Gastrocnemius medialis (tissue), 4 donors: ENCODE measurements at regions not wholly inside any gene's neighbourhood (a gene's known extent, or its start where the extent isn't known, plus 50 kb on each side); places are given as distances from the start of the nearest gene placed in this dataset.

Experiments used
- ATAC-seq, 2 donors: fragments of 150-250 bp; one replicate each; pipeline ENCODE4 v1.9.1; 2016
- DNase-seq, 2 donors: peaks; one replicate each; pipeline ENCODE4 v3.0.0-alpha.2; 2019
- H3K27ac ChIP-seq, 4 donors: fragments of 200-600 bp; sonication (generic); 1 replicate in 1 of 4; 2 replicates in 3 of 4; pipeline ENCODE4 v1.5.1; 2016 to 2018; ENCODE audit warnings: mild to moderate bottlenecking in 2 of 4, moderate library complexity in 1 of 4
- H3K27me3 ChIP-seq, 3 donors: fragments of 200-600 bp; sonication (generic) in 2 of 3; 1 replicate in 1 of 3; 2 replicates in 2 of 3; pipeline versions ENCODE4 v1.5.1 to v1.6.0; 2016 to 2019; ENCODE audit warnings: mild to moderate bottlenecking in 1 of 3, moderate library complexity in 1 of 3
- H3K36me3 ChIP-seq, 2 donors: fragments of 200-600 bp; sonication (generic) in 1 of 2; one replicate each; pipeline ENCODE4 v1.5.1; 2017 to 2018
- H3K4me1 ChIP-seq, 2 donors: fragments of 200-600 bp; sonication (generic) in 1 of 2; one replicate each; pipeline ENCODE4 v1.5.1; 2016 to 2017; ENCODE audit warnings: mild to moderate bottlenecking in 2 of 2
- H3K4me3 ChIP-seq, 4 donors: fragments of 200-600 bp; sonication (generic) in 3 of 4; 1 replicate in 1 of 4; 2 replicates in 3 of 4; pipeline ENCODE4 v1.5.1; 2016 to 2019; ENCODE audit warnings: mild to moderate bottlenecking in 2 of 4
- H3K9me3 ChIP-seq, 3 donors: fragments of 200-600 bp; sonication (generic) in 2 of 3; 1 replicate in 1 of 3; 2 replicates in 2 of 3; pipeline ENCODE4 v1.5.1; 2016 to 2019
- CTCF ChIP-seq, 5 experiments: fragments of 450-650 bp in 3 of 5; fragments of 200-600 bp in 2 of 5; sonication (generic) in 2 of 5; IDR thresholded peaks in 4 of 5; conservative IDR thresholded peaks in 1 of 5; 1 replicate in 4 of 5; 2 replicates in 1 of 5; pipeline ENCODE4 v1.5.1; 2016 to 2019; ENCODE audit warnings: antibody characterized with exemption in 5 of 5, mild to moderate bottlenecking in 3 of 5, moderate library complexity in 3 of 5
- POLR2A ChIP-seq, 2 donors: fragments of 450-650 bp; IDR thresholded peaks; one replicate each; pipeline ENCODE4 v1.6.1; 2017; ENCODE audit warnings: antibody characterized with exemption in 2 of 2, mild to moderate bottlenecking in 2 of 2, moderate library complexity in 2 of 2
- in situ Hi-C, 4 donors: fragments of 200-750 bp; cut with MboI; loops; one replicate each; pipeline versions ENCODE4 v1.15.0 to v1.8.0; 2017; ENCODE audit warnings: low sequenced_read_pairs in 4 of 4
- intact Hi-C: fragments of 100-400 bp; cut with DNase I; formaldehyde crosslinking; loops from one replicate; pipeline ENCODE4 v1.15.1; 2023; ENCODE audit warnings: low total_unique reads

GRCh38 chr5:42037379-42037932 is 112.4 kb downstream of the FBXO4 start:
- TF ChIP-seq CTCF (IDR thresholded peaks at IDR 0.05 in 4 of 5, conservative IDR thresholded peaks at IDR 0.05 in 1 of 5): no peak
- no peak for TF ChIP-seq POLR2A (IDR thresholded peaks at IDR 0.05)
- no peaks in the 10 kb centered on the region for H3K9me3 ChIP-seq
- no peak overlapping the region for H3K4me3 ChIP-seq
- intact Hi-C loops: no loop called here
- H3K4me1 ChIP-seq: no peaks in the 10 kb centered on the region
- no peaks in the 10 kb centered on the region for H3K27me3 ChIP-seq
- no peaks in the 10 kb centered on the region for H3K36me3 ChIP-seq
- no peak for ATAC-seq
- no peak overlapping the region for H3K27ac ChIP-seq
- in situ Hi-C loops: no loop called here
- DNase-seq: no peak

GRCh38 chr5:42043400-42043799 is 118.3 kb downstream of the FBXO4 start:
- no peak for ATAC-seq
- intact Hi-C loops (no loop called here), in situ Hi-C loops (no loop called here)
- Histone ChIP-seq H3K4me3 (no peak overlapping the region), H3K4me1 (no peaks in the 10 kb centered on the region), H3K27ac (no peak overlapping the region), H3K27me3 (no peaks in the 10 kb centered on the region), H3K9me3 (no peaks in the 10 kb centered on the region), H3K36me3 (no peaks in the 10 kb centered on the region)
- no peak for DNase-seq
- TF ChIP-seq POLR2A (IDR thresholded peaks at IDR 0.05) (no peak), CTCF (IDR thresholded peaks at IDR 0.05 in 4 of 5, conservative IDR thresholded peaks at IDR 0.05 in 1 of 5) (no peak)

GRCh38 chr5:42057254-42057690 is 132.2 kb downstream of the FBXO4 start:
- no peaks in the 10 kb centered on the region for H3K4me1 ChIP-seq
- H3K27me3 ChIP-seq: no peaks in the 10 kb centered on the region
- TF ChIP-seq POLR2A (IDR thresholded peaks at IDR 0.05): no peak
- peak in 4 of 5 experiments; percentile 42 to 71 (median 51) for TF ChIP-seq CTCF (IDR thresholded peaks at IDR 0.05 in 4 of 5, conservative IDR thresholded peaks at IDR 0.05 in 1 of 5)
- no peaks in the 10 kb centered on the region for H3K9me3 ChIP-seq
- intact Hi-C loops (loop anchor here (1.0 kb wide), 1 partner anchor 201 kb away; no protein-coding TSS in a partner anchor), in situ Hi-C loops (loop anchor here (5.0 to 25.0 kb wide), 3 partner anchors 195 to 202 kb away; partner anchors contain the start of gene OXCT1 (in 1 of the 4))
- ATAC-seq (peak in 1 of 2 donors; percentile 44), DNase-seq (peak in 1 of 2 donors; percentile 19)
- H3K27ac ChIP-seq: no peak overlapping the region
- H3K4me3 ChIP-seq: no peak overlapping the region
- H3K36me3 ChIP-seq: no peaks in the 10 kb centered on the region

- DNase-seq (no peak), ATAC-seq (no peak)
- intact Hi-C loops (no loop called here), in situ Hi-C loops (loop anchor here (5.0 to 25.0 kb wide), 3 partner anchors 197 to 204 kb away; partner anchors contain the start of gene OXCT1 (in 1 of the 4))
- no peaks in the 10 kb centered on the region for H3K9me3 ChIP-seq
- H3K36me3 ChIP-seq: no peaks in the 10 kb centered on the region
- no peaks in the 10 kb centered on the region for H3K4me1 ChIP-seq
- TF ChIP-seq POLR2A (IDR thresholded peaks at IDR 0.05): no peak
- no peak for TF ChIP-seq CTCF (IDR thresholded peaks at IDR 0.05 in 4 of 5, conservative IDR thresholded peaks at IDR 0.05 in 1 of 5)
- no peak overlapping the region for H3K27ac ChIP-seq
- H3K4me3 ChIP-seq: no peak overlapping the region
- no peaks in the 10 kb centered on the region for H3K27me3 ChIP-seq
These were observed 134.2 kb downstream of the FBXO4 start for GRCh38 chr5:42059291-42059690.
